Suprapubic skin (tissue), 4 donors: ENCODE measurements at regions not wholly inside any gene's neighbourhood (a gene's known extent, or its start where the extent isn't known, plus 50 kb on each side); places are given as distances from the start of the nearest gene placed in this dataset.

Source experiments
- EP300 ChIP-seq: sonication (generic); formaldehyde crosslinking; IDR thresholded peaks from one replicate; pipeline ENCODE4 v1.6.1; 2017; ENCODE audit warnings: antibody characterized with exemption
- POLR2A ChIP-seq, 2 donors: fragments of 450-650 bp; IDR thresholded peaks; one replicate each; pipeline ENCODE4 v1.6.1; 2017; ENCODE audit warnings: antibody characterized with exemption in 2 of 2, mild to moderate bottlenecking in 2 of 2, moderate library complexity in 2 of 2
- POLR2AphosphoS5 ChIP-seq, 3 donors: sonication (generic); formaldehyde crosslinking; IDR thresholded peaks; one replicate each; pipeline ENCODE4 v1.6.1; 2017; ENCODE audit warnings: antibody characterized with exemption in 3 of 3
- TF ChIP-seq, protein P1 (sequence below), 2 donors: fragments of 200-600 bp in 1 of 2; fragments of 450-650 bp in 1 of 2; sonication (generic) in 1 of 2; IDR thresholded peaks; one replicate each; pipeline ENCODE4 v1.5.1; 2016 to 2019; ENCODE audit warnings: antibody characterized with exemption in 2 of 2, mild to moderate bottlenecking in 1 of 2, moderate library complexity in 1 of 2

- TF ChIP-seq, protein P1, sequence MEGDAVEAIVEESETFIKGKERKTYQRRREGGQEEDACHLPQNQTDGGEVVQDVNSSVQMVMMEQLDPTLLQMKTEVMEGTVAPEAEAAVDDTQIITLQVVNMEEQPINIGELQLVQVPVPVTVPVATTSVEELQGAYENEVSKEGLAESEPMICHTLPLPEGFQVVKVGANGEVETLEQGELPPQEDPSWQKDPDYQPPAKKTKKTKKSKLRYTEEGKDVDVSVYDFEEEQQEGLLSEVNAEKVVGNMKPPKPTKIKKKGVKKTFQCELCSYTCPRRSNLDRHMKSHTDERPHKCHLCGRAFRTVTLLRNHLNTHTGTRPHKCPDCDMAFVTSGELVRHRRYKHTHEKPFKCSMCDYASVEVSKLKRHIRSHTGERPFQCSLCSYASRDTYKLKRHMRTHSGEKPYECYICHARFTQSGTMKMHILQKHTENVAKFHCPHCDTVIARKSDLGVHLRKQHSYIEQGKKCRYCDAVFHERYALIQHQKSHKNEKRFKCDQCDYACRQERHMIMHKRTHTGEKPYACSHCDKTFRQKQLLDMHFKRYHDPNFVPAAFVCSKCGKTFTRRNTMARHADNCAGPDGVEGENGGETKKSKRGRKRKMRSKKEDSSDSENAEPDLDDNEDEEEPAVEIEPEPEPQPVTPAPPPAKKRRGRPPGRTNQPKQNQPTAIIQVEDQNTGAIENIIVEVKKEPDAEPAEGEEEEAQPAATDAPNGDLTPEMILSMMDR (IDR thresholded peaks at IDR 0.05): no peak
- TF ChIP-seq POLR2A (IDR thresholded peaks at IDR 0.05) (no peak), POLR2AphosphoS5 (IDR thresholded peaks at IDR 0.05) (no peak), EP300 (no peak)
These were observed 85.4 kb upstream of the ETV6 start for GRCh38 chr12:11563785-11564739.
